ENCODE measurements at regions not wholly inside any gene's neighbourhood (a gene's known extent, or its start where the extent isn't known, plus 50 kb on each side); places are given as distances from the start of the nearest gene placed in this dataset.

GRCh38 chr6:165988302-165988756 is 179.3 kb downstream of the TBXT start:
- peaks cover 69% of the 10 kb centered on the region for H3K27me3 ChIP-seq (replicated peaks; ENCODE audit: insufficient read depth, low read depth, low read length, poor library complexity)
- ChIA-PET POLR2A (ENCODE audit: low non-redundant PET) (no interaction called here), CTCF (no interaction called here)
- peaks cover 12% of the 10 kb centered on the region for H3K4me1 ChIP-seq (ENCODE audit: insufficient read depth, low read length, poor library complexity, severe bottlenecking)
- H3K27ac ChIP-seq (ENCODE audit: low read depth, low read length, poor library complexity, severe bottlenecking), result no peak overlapping the region
- H3K4me3 ChIP-seq (ENCODE audit: low read depth, low read length, poor library complexity, severe bottlenecking), result peak overlapping the region; percentile 40
- no peaks in the 10 kb centered on the region for H3K36me3 ChIP-seq (ENCODE audit: insufficient read depth, low read length, poor library complexity, severe bottlenecking)
- intact Hi-C loops (cut with micrococcal nuclease; ENCODE audit: unreplicated experiment), result no loop called here
- no peak for DNase-seq (ENCODE audit: low spot score)
- no peaks in the 10 kb centered on the region for H3K9me3 ChIP-seq (ENCODE audit: low read depth, low read length, poor library complexity, severe bottlenecking)
- no peak for TF ChIP-seq EZH2 (IDR thresholded peaks at IDR 0.05; ENCODE audit: borderline replicate concordance, low read depth, low read length, poor library complexity, severe bottlenecking)
- 0 out of 2 replicates have a peak, but pooled peaks have one; percentile 25 for TF ChIP-seq CTCF (conservative IDR thresholded peaks at IDR 0.05; ENCODE audit: low read depth, low read length)
- no TSS peak for BruUV-seq (replicated peaks)

GRCh38 chr6:165987483-165988301 is 180.0 kb downstream of the TBXT start:
- no peak for DNase-seq (ENCODE audit: low spot score)
- Histone ChIP-seq H3K27me3 (replicated peaks; ENCODE audit: insufficient read depth, low read depth, low read length, poor library complexity) (peaks cover 69% of the 10 kb centered on the region), H3K4me1 (ENCODE audit: insufficient read depth, low read length, poor library complexity, severe bottlenecking) (peaks cover 12% of the 10 kb centered on the region), H3K36me3 (ENCODE audit: insufficient read depth, low read length, poor library complexity, severe bottlenecking) (no peaks in the 10 kb centered on the region), H3K9me3 (ENCODE audit: low read depth, low read length, poor library complexity, severe bottlenecking) (no peaks in the 10 kb centered on the region), H3K27ac (ENCODE audit: low read depth, low read length, poor library complexity, severe bottlenecking) (no peak overlapping the region), H3K4me3 (ENCODE audit: low read depth, low read length, poor library complexity, severe bottlenecking) (peak overlapping the region; percentile 40)
- intact Hi-C loops (cut with micrococcal nuclease; ENCODE audit: unreplicated experiment), result no loop called here
- no TSS peak for BruUV-seq (replicated peaks)
- ChIA-PET CTCF (no interaction called here), POLR2A (ENCODE audit: low non-redundant PET) (no interaction called here)
- peak; percentile 66 for TF ChIP-seq EZH2 (IDR thresholded peaks at IDR 0.05; ENCODE audit: borderline replicate concordance, low read depth, low read length, poor library complexity, severe bottlenecking)
- TF ChIP-seq CTCF (conservative IDR thresholded peaks at IDR 0.05; ENCODE audit: low read depth, low read length), result no peak

GRCh38 chr6:165986914-165987482 is 180.7 kb downstream of the TBXT start:
- H3K27me3 ChIP-seq (replicated peaks; ENCODE audit: insufficient read depth, low read depth, low read length, poor library complexity), result peaks cover 69% of the 10 kb centered on the region
- ChIA-PET POLR2A (ENCODE audit: low non-redundant PET) (no interaction called here), CTCF (no interaction called here)
- no peaks in the 10 kb centered on the region for H3K36me3 ChIP-seq (ENCODE audit: insufficient read depth, low read length, poor library complexity, severe bottlenecking)
- DNase-seq (ENCODE audit: low spot score), result no peak
- no peaks in the 10 kb centered on the region for H3K9me3 ChIP-seq (ENCODE audit: low read depth, low read length, poor library complexity, severe bottlenecking)
- H3K27ac ChIP-seq (ENCODE audit: low read depth, low read length, poor library complexity, severe bottlenecking), result no peak overlapping the region
- no TSS peak for BruUV-seq (replicated peaks)
- peak overlapping the region; percentile 40 for H3K4me3 ChIP-seq (ENCODE audit: low read depth, low read length, poor library complexity, severe bottlenecking)
- TF ChIP-seq CTCF (conservative IDR thresholded peaks at IDR 0.05; ENCODE audit: low read depth, low read length) (no peak), EZH2 (IDR thresholded peaks at IDR 0.05; ENCODE audit: borderline replicate concordance, low read depth, low read length, poor library complexity, severe bottlenecking) (peak; percentile 65)
- peaks cover 12% of the 10 kb centered on the region for H3K4me1 ChIP-seq (ENCODE audit: insufficient read depth, low read length, poor library complexity, severe bottlenecking)
- intact Hi-C loops (cut with micrococcal nuclease; ENCODE audit: unreplicated experiment), result no loop called here

All from A673 (cell line).